MM.1S (cell line): ENCODE measurements at regions not wholly inside any gene's neighbourhood (a gene's known extent, or its start where the extent isn't known, plus 50 kb on each side); places are given as distances from the start of the nearest gene placed in this dataset.
"Not testable (repeated sequence)": the region's sequence is repeated elsewhere in the genome, so short reads cannot be mapped to it uniquely, and the experiment has no call there.

Source experiments
- DNase-seq: peaks from one replicate; pipeline ENCODE4 v3.0.0-alpha.2; 2015
- H2AFZ ChIP-seq: fragments of 300-600 bp; sonication (generic); 2 replicates; pipeline ENCODE4 v1.6.0; 2016; ENCODE audit warnings: antibody characterized with exemption, low read length
- H3F3A ChIP-seq: fragments of 300-600 bp; sonication (generic); 2 replicates; pipeline ENCODE4 v1.6.1; 2016; ENCODE audit warnings: mild to moderate bottlenecking, antibody characterized with exemption, low read length, moderate library complexity, mixed read lengths; ENCODE audit not compliant: insufficient read depth
- H3K27ac ChIP-seq: fragments of 300-600 bp; sonication (generic); 2 replicates; pipeline ENCODE4 v1.5.1; 2016; ENCODE audit warnings: mild to moderate bottlenecking, low read length
- H3K27me3 ChIP-seq: fragments of 300-600 bp; sonication (generic); replicated peaks from 2 replicates; pipeline ENCODE4 v1.6.0; 2016; ENCODE audit warnings: low read length; ENCODE audit not compliant: insufficient read depth
- H3K36me3 ChIP-seq: fragments of 300-600 bp; sonication (generic); replicated peaks from 2 replicates; pipeline ENCODE4 v1.6.1; 2016; ENCODE audit warnings: mild to moderate bottlenecking, low read length, mixed read lengths; ENCODE audit not compliant: insufficient read depth
- H3K4me1 ChIP-seq: fragments of 300-600 bp; sonication (generic); 2 replicates; pipeline ENCODE4 v1.6.1; 2016; ENCODE audit warnings: low read length, mixed read lengths
- H3K4me2 ChIP-seq: fragments of 300-600 bp; sonication (generic); 2 replicates; pipeline ENCODE4 v1.6.0; 2016; ENCODE audit warnings: low read depth, low read length
- H3K4me3 ChIP-seq: fragments of 300-600 bp; sonication (generic); 2 replicates; pipeline ENCODE4 v1.5.1; 2016; ENCODE audit warnings: low read length, mixed read lengths
- H3K79me2 ChIP-seq: fragments of 300-600 bp; sonication (generic); 2 replicates; pipeline ENCODE4 v1.6.1; 2016; ENCODE audit warnings: mixed run types, low read length, mixed read lengths
- H3K9ac ChIP-seq: fragments of 300-600 bp; sonication (generic); 2 replicates; pipeline ENCODE4 v1.6.1; 2016; ENCODE audit warnings: low read length, mixed read lengths
- H3K9me2 ChIP-seq: fragments of 300-600 bp; sonication (generic); replicated peaks from 2 replicates; pipeline ENCODE4 v1.6.1; 2016; ENCODE audit warnings: mild to moderate bottlenecking, low read length, mixed read lengths; ENCODE audit not compliant: insufficient read depth
- H3K9me3 ChIP-seq: fragments of 300-600 bp; sonication (generic); replicated peaks from 2 replicates; pipeline ENCODE4 v1.6.1; 2016; ENCODE audit warnings: mild to moderate bottlenecking, low read length, mixed read lengths; ENCODE audit not compliant: insufficient read depth
- H4K20me1 ChIP-seq: fragments of 300-600 bp; sonication (generic); 2 replicates; pipeline ENCODE4 v1.6.1; 2016; ENCODE audit warnings: mild to moderate bottlenecking, low read length, moderate library complexity, mixed read lengths; ENCODE audit not compliant: insufficient read depth
- CTCF ChIP-seq: fragments of 300-600 bp; sonication (generic); IDR thresholded peaks from 2 replicates; pipeline ENCODE4 v1.5.1; 2016; ENCODE audit warnings: antibody characterized with exemption, low read length, mixed read lengths
- EZH2 ChIP-seq: fragments of 300-600 bp; sonication (generic); optimal IDR thresholded peaks from 2 replicates; pipeline ENCODE3; 2017; ENCODE audit warnings: low read depth, mild to moderate bottlenecking, antibody characterized with exemption, low read length, mixed read lengths
- EZH2phosphoT487 ChIP-seq: fragments of 300-600 bp; sonication (generic); IDR thresholded peaks from 2 replicates; pipeline ENCODE4 v1.6.1; 2018; ENCODE audit warnings: antibody characterized with exemption, low read length

- H3K9me2 ChIP-seq = no peaks in the 10 kb centered on the region
- no peak overlapping the region for H3K27ac ChIP-seq
- H4K20me1 ChIP-seq = no peaks in the 10 kb centered on the region
- H3F3A ChIP-seq = no peaks in the 10 kb centered on the region
- no peaks in the 10 kb centered on the region for H3K9me3 ChIP-seq
- H3K4me3 ChIP-seq = no peak overlapping the region
- no peaks in the 10 kb centered on the region for H3K4me1 ChIP-seq
- no peak overlapping the region for H2AFZ ChIP-seq
- no peak for DNase-seq
- no peak overlapping the region for H3K9ac ChIP-seq
- H3K36me3 ChIP-seq = no peaks in the 10 kb centered on the region
- TF ChIP-seq CTCF = no peak
- no peak for TF ChIP-seq EZH2phosphoT487
- no peak for TF ChIP-seq EZH2
- H3K79me2 ChIP-seq = no peaks in the 10 kb centered on the region
- no peak overlapping the region for H3K4me2 ChIP-seq
- no peaks in the 10 kb centered on the region for H3K27me3 ChIP-seq
Observed at GRCh38 chr2:138269765-138270164, 231.8 kb upstream of the SPOPL start.

GRCh38 chr2:138271467-138271866 is 230.1 kb upstream of the SPOPL start:
- Histone ChIP-seq H3K4me2 (no peak overlapping the region), H3K9ac (no peak overlapping the region), H3K4me1 (no peaks in the 10 kb centered on the region), H3K9me2 (no peaks in the 10 kb centered on the region), H3K9me3 (no peaks in the 10 kb centered on the region), H3K27ac (no peak overlapping the region), H3K36me3 (no peaks in the 10 kb centered on the region), H3F3A (no peaks in the 10 kb centered on the region), H4K20me1 (no peaks in the 10 kb centered on the region), H3K27me3 (no peaks in the 10 kb centered on the region), H3K79me2 (no peaks in the 10 kb centered on the region), H2AFZ (no peak overlapping the region), H3K4me3 (no peak overlapping the region)
- no peak for DNase-seq
- TF ChIP-seq CTCF = no peak
- TF ChIP-seq EZH2 = no peak
- no peak for TF ChIP-seq EZH2phosphoT487

GRCh38 chr2:138272524-138273195 is 228.9 kb upstream of the SPOPL start:
- no peak overlapping the region for H3K4me3 ChIP-seq
- no peak overlapping the region for H3K4me2 ChIP-seq
- H3F3A ChIP-seq = no peaks in the 10 kb centered on the region
- no peaks in the 10 kb centered on the region for H3K27me3 ChIP-seq
- H3K79me2 ChIP-seq = no peaks in the 10 kb centered on the region
- no peaks in the 10 kb centered on the region for H3K4me1 ChIP-seq
- no peaks in the 10 kb centered on the region for H3K36me3 ChIP-seq
- H3K9ac ChIP-seq = no peak overlapping the region
- no peak overlapping the region for H3K27ac ChIP-seq
- H4K20me1 ChIP-seq = no peaks in the 10 kb centered on the region
- no peaks in the 10 kb centered on the region for H3K9me3 ChIP-seq
- H3K9me2 ChIP-seq = no peaks in the 10 kb centered on the region
- no peak for TF ChIP-seq EZH2phosphoT487
- TF ChIP-seq EZH2 = no peak
- TF ChIP-seq CTCF = no peak
- no peak overlapping the region for H2AFZ ChIP-seq
- DNase-seq = no peak

GRCh38 chr2:138273280-138273679 is 228.3 kb upstream of the SPOPL start:
- H3K9me3 ChIP-seq, H3K4me1 ChIP-seq, H3K27me3 ChIP-seq, H3F3A ChIP-seq, H3K9me2 ChIP-seq, H3K9ac ChIP-seq, H3K79me2 ChIP-seq, H3K4me2 ChIP-seq, H3K4me3 ChIP-seq, H4K20me1 ChIP-seq, H3K27ac ChIP-seq, H2AFZ ChIP-seq, DNase-seq, H3K36me3 ChIP-seq: not testable (repeated sequence)
